ENCODE measurements at regions not wholly inside any gene's neighbourhood (a gene's known extent, or its start where the extent isn't known, plus 50 kb on each side); places are given as distances from the start of the nearest gene placed in this dataset.

GRCh38 chr11:92391808-92392207, 167.2 kb downstream of the FAT3 start:
- TF ChIP-seq, protein P1, sequence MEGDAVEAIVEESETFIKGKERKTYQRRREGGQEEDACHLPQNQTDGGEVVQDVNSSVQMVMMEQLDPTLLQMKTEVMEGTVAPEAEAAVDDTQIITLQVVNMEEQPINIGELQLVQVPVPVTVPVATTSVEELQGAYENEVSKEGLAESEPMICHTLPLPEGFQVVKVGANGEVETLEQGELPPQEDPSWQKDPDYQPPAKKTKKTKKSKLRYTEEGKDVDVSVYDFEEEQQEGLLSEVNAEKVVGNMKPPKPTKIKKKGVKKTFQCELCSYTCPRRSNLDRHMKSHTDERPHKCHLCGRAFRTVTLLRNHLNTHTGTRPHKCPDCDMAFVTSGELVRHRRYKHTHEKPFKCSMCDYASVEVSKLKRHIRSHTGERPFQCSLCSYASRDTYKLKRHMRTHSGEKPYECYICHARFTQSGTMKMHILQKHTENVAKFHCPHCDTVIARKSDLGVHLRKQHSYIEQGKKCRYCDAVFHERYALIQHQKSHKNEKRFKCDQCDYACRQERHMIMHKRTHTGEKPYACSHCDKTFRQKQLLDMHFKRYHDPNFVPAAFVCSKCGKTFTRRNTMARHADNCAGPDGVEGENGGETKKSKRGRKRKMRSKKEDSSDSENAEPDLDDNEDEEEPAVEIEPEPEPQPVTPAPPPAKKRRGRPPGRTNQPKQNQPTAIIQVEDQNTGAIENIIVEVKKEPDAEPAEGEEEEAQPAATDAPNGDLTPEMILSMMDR (IDR thresholded peaks at IDR 0.05): no peak
- DNase-seq (ENCODE audit: low spot score): no peak
- Histone ChIP-seq H3K36me3 (no peaks in the 10 kb centered on the region), H3K4me1 (no peaks in the 10 kb centered on the region), H3K27ac (no peak overlapping the region), H3K4me3 (no peak overlapping the region), H3K9me3 (no peaks in the 10 kb centered on the region), H3K27me3 (no peaks in the 10 kb centered on the region)

DNA sequence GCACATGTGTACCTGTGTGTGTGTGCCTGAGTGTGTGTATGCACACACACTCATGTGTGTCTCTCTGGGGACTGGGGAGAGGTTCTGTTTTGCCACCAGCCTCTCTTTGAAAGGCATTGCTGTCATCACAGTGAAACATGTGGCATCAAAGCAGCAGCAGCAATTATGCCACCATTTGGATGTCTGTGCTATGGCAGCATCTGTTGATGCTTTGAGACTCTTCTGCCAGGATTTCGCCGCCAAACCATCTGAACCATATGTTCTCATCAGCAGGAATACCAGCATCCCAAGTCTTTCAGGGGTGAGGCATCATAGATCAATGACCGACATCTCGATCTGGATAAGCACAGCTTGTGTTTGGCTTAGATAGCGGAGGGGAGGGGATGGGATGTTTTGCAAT, 168.6 kb downstream of the FAT3 start:
- H3K27ac ChIP-seq: no peak overlapping the region
- TF ChIP-seq, protein P1 (IDR thresholded peaks at IDR 0.05): no peak
- no peak overlapping the region for H3K4me3 ChIP-seq
- no peaks in the 10 kb centered on the region for H3K9me3 ChIP-seq
- no peaks in the 10 kb centered on the region for H3K4me1 ChIP-seq
- no peaks in the 10 kb centered on the region for H3K27me3 ChIP-seq
- DNase-seq (ENCODE audit: low spot score): no peak
- no peaks in the 10 kb centered on the region for H3K36me3 ChIP-seq

GRCh38 chr11:92396133-92396532, 171.5 kb downstream of the FAT3 start:
- TF ChIP-seq, protein P1 (IDR thresholded peaks at IDR 0.05): no peak
- Histone ChIP-seq H3K36me3 (no peaks in the 10 kb centered on the region), H3K27ac (no peak overlapping the region), H3K4me1 (no peaks in the 10 kb centered on the region), H3K4me3 (no peak overlapping the region), H3K9me3 (no peaks in the 10 kb centered on the region), H3K27me3 (no peaks in the 10 kb centered on the region)
- no peak for DNase-seq (ENCODE audit: low spot score)

GRCh38 chr11:92397221-92397755, 172.7 kb downstream of the FAT3 start:
- H3K4me1 ChIP-seq: no peaks in the 10 kb centered on the region
- H3K4me3 ChIP-seq: no peak overlapping the region
- no peak for DNase-seq (ENCODE audit: low spot score)
- no peaks in the 10 kb centered on the region for H3K27me3 ChIP-seq
- TF ChIP-seq, protein P1 (IDR thresholded peaks at IDR 0.05): no peak
- no peaks in the 10 kb centered on the region for H3K36me3 ChIP-seq
- H3K27ac ChIP-seq: no peak overlapping the region
- H3K9me3 ChIP-seq: no peaks in the 10 kb centered on the region

DNA sequence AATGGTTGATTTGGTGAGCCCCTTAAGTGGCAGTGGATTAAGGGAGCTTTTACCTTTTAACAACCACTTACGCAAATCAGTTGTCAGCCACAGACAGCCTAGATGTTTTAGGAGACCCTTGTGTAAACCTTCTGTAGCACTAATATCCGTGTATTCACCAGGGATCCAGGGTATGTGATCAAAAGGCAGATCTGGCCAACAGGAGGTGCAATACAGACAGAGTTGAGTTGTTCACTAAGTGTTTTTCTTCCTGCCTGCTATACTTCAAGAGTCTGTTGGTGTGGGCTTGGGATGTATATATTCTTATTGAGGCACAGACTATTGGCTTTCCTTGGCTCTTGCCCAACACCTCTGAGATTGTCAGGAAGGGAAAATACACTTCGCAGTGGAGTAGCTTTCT, 175.1 kb downstream of the FAT3 start:
- Histone ChIP-seq H3K27ac (no peak overlapping the region), H3K36me3 (no peaks in the 10 kb centered on the region), H3K27me3 (no peaks in the 10 kb centered on the region), H3K9me3 (no peaks in the 10 kb centered on the region), H3K4me3 (no peak overlapping the region), H3K4me1 (no peaks in the 10 kb centered on the region)
- TF ChIP-seq, protein P1 (IDR thresholded peaks at IDR 0.05): no peak
- no peak for DNase-seq (ENCODE audit: low spot score)

- Histone ChIP-seq H3K9me3 (no peaks in the 10 kb centered on the region), H3K4me1 (no peaks in the 10 kb centered on the region), H3K27ac (no peak overlapping the region), H3K4me3 (no peak overlapping the region), H3K27me3 (no peaks in the 10 kb centered on the region), H3K36me3 (no peaks in the 10 kb centered on the region)
- DNase-seq (ENCODE audit: low spot score): no peak
- TF ChIP-seq, protein P1 (IDR thresholded peaks at IDR 0.05): no peak
These were observed 176.9 kb downstream of the FAT3 start for GRCh38 chr11:92401520-92401919.

All from right atrium auricular region (tissue), 2 donors.